GM21723 (cell line): ENCODE measurements at regions not wholly inside any gene's neighbourhood (a gene's known extent, or its start where the extent isn't known, plus 50 kb on each side); places are given as distances from the start of the nearest gene placed in this dataset.

ENCODE experiments used
- ATAC-seq: cut with Tn5 transposase; IDR thresholded peaks from one replicate; pipeline ENCODE4 v1.9.1; 2021; ENCODE audit warnings: mild to moderate bottlenecking, moderate library complexity; ENCODE audit not compliant: unreplicated experiment

DNA sequence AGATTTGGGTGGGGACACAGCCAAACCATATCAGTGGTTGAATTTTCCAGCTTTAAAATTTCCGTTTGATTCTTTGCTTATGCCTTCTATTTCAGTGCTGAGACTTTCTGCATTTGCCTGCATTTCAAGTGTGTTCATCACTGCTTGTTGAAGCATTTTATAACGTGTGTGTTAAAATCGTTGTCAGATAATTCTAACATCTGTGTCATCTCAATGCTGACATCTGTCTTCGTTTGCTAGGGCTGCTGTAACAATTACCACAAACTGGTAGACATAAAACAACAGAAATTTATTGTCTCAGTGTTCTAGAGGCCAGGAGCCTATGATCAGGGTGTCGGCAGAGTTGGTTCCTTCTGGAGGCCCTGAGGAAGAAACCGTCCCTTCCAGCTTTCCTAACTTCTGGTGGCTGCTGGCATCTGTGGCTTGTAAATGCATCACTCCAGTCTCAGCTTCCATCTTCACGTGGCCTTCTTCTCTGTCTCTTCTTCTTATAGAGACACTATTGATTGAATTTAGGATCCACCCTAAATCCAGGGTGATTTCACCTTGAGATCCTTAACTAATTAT is 71.1 kb upstream of the SDK1 start:
- ATAC-seq, result no peak

DNA sequence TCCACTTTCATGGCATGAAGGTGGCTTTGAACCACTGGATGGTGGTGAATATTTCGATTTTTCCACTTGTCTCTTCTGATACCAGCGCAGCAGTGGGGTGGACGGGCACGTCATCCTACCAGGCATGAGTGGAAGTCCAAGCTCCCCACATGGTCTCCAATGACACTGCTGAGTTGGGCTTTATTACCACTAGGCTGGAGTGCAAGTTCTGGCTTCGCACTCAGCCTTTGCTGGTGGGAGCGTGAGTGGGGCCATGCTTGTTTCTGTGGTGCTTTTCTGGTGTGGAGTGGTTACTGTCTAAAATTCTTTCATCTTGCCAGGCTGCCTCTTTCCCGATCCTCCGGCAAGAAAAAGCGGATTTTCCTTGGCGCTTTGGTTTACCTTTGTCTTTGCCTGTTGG is 70.1 kb upstream of the SDK1 start:
- no peak for ATAC-seq

DNA sequence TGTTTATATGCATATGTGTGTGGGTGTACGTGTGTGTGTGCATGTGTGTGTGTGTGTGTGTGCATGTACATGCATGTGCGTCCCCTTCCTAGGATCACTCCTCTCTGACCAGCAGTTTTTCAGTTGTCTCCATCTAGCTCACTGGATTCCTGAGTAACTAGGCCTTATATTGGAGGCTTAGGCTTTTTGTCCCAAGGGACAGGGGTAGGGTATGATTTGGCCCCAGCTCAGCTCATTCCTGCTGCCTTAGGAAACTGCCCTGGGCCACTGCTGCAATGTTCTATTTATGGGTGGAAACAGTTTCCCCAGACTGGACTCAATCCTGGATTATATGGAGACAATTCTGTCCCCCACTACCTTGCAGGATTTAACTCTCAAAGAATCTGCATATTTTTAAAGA is 68.8 kb upstream of the SDK1 start:
- no peak for ATAC-seq

DNA sequence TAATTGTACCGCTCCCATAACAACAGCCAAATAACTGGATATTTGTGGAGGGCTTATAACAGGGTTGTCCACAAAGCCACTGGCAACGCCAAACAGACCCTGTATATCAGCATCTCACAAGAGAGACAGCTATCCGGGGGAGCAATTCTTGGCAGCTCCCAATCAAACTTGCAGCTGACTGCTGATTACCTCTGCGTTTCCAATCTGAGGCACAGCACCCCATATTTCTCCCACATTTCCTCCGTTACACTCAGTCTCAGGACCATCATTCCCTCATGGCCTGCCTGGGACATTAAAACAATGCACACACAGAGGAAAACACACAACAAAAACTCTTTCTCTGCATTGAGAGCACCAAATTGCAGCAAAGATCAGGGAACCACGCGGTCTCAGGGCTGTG is 67.8 kb upstream of the SDK1 start:
- ATAC-seq, result no peak

- ATAC-seq, result no peak
Observed at GRCh38 chr7:3234051-3234450, 67.0 kb upstream of the SDK1 start.

- no peak for ATAC-seq
Observed at GRCh38 chr7:3234851-3235250, 66.2 kb upstream of the SDK1 start.

DNA sequence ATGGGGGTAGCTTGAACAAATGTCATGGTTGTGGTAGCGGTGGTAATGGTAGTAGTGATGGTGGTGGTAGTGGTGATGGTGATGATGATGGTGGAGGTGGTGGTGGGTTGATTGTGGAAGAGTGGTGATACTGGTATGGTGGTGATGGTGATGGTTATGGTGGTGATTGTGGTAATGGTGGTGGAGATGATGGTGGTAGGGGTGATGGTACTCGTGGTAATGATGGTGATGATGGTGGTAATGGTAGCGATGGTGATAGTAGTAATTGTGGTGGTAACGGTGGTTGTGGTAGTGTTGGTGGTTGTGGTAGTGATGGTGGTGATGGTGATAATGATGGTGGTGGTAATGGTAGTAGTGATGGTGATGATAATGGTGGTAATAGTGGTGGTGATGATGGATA is 65.7 kb upstream of the SDK1 start:
- ATAC-seq, result no peak

DNA sequence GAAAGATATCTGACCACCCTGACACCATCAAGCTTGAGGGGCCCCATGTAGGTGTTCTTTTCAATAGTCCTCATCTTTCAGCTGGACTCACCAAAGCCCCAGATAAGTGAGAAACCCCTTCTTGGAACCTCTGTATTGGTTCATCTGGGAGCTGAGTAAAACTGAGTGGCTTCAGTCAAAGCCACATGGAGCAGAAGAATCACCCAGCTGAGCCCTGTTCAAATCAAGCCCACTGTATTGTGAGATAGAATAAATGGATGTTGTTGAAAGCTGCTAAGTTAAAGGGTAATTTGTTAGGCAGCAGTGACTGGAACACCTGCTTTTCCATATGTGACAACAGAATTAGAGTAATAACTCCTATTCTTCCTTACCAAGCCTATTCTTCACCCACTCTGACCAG is 64.8 kb upstream of the SDK1 start:
- no peak for ATAC-seq

GRCh38 chr7:3238525-3239210 is 62.4 kb upstream of the SDK1 start:
- no peak for ATAC-seq

DNA sequence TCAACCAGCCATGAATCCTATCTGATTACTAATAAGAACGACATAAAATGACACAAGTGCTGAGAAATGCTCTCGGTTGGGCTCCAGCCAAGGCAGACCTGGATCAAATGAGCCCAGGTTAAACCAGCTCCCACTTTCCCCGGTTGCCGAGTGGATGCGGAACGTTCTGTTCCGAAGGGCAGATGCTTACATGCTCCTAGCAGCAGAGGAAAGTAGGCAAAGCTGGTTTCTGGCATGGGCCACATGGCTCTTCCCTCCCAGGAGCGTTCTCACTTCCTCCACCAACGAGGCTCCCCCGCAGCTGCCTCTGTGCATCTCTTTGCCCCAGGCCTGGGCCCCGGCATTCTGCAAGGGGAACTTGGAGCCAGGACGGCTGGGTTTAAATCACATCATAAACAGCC is 61.8 kb upstream of the SDK1 start:
- ATAC-seq, result no peak

GRCh38 chr7:3240826-3241430 is 60.1 kb upstream of the SDK1 start:
- ATAC-seq, result no peak

DNA sequence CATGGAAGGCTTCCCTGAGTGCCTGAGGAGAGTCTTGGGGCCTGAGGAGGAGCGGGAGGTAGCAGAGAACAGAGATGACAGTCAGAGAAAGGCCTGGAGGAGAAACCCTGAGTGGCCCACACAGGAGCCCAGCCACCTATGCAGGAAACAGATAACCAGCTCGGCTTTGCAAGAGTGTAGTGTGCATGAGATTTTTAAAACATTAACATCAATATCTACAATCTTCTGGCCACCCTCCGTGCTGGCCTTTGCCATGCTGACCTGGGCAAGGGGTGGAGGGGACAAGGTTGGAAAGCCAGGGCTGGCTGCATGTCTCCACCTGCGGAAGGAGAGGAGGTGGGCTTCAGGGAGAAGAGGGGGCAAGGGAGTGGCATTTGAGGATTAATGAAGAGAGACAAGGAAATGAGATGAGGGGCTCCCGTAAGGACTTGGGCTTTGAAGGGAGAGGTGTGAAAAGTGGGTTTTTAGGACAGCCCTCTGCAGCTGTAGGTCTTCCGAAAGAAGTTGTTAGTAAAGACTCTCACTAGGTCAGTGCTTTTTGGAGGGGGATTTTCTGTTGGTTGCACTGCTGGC is 59.3 kb upstream of the SDK1 start:
- ATAC-seq, result no peak

- ATAC-seq, result no peak
Observed at GRCh38 chr7:3242398-3242972, 58.6 kb upstream of the SDK1 start.

- ATAC-seq, result no peak
Observed at GRCh38 chr7:3243256-3243655, 57.8 kb upstream of the SDK1 start.

GRCh38 chr7:3243680-3244079 is 57.4 kb upstream of the SDK1 start:
- ATAC-seq, result no peak

- ATAC-seq, result no peak
Observed at GRCh38 chr7:3244241-3244814, 56.7 kb upstream of the SDK1 start.

DNA sequence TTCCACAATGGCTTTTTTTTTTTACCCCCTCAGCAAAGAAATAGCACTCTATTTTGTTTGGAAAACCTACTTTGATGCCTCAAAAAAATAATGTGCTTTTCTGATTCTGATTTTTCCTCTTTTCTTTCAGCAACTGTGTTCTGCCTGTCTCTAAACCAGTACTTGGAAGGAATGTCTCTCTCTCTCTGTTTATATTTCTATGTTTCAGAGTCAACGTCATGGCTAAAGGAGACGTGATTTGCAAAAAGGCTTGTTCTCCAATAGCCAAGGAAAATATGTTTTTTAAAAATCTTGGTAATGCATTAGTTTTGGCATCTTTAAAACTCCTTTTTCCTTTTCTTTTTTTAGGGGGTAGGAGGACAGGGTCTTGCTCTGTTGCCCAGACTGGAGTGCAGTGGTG is 56.0 kb upstream of the SDK1 start:
- no peak for ATAC-seq

DNA sequence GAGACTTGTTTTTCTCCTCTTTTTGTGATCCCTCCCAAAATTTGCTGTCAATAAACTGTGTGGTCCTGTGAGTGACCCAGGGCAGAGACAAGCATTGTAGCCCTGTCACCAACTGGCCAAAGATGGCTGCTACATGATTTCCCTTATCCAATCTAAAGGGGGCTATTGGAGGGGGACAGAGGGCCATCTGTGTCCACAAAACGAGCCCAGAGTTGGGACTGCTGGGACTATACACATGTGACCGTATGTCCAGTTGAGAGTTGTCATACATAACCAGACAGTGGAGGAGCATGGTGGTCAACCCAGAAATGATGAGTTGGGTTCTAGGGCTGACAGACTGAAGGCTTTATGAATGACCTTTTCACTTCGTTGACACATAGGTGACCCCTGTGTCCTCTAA is 55.3 kb upstream of the SDK1 start:
- ATAC-seq, result no peak

DNA sequence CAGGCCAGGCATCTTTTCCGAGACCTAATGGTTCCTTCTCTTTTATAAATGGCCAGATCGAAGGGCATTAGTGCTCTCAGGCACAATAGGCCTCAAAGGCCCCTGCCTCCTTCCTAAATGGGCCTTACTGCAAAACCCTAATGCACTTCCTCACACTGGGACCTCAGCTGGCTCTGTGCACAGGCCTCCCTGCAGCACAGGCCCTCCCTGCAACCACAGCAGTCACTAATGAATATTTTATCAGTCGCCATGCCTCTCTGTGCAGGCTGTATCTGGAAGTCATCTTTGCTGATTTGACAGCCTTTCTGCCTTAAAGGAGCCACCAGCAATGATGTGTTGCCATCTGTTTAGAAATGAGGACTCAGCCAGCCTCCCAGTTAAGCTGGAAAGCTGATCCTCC is 54.9 kb upstream of the SDK1 start:
- ATAC-seq, result no peak

DNA sequence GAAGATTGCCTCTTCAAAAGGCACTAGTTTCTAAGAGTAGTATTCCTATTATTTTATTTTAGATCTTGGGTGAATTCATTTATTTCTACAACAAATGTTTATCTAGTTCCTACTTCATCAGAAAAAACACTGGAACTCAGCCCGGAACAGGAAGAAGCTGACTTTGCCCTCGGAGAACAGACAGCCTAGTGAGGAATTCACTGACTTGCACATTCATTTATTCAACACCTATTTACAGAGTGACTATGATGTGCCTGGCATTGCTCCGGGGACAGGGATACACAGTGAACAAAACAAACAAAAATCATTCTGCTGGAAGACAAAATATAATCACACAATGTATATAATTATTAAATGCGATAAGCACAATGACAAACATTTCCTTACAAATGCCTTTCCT is 54.4 kb upstream of the SDK1 start:
- no peak for ATAC-seq

DNA sequence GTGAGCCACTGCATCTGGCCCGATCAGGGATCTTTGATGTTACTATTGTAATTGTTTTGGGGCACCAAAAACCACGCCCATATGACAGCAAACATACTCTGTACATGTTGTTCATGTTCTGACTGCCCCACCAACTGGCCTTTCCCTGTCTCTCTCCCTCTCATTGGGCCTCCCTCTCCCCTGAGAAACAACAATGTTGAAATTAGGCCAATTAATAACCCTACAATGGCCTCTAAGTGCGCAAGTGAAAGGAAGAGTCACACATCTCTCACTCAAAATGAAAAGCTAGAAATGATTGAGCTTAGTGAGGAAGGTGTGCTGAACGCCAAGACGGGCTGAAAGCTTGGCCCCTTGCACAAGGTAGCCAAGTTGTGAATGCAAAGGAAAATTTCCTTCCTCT is 50.3 kb upstream of the SDK1 start:
- ATAC-seq, result no peak
